ENCODE measurements at regions not wholly inside any gene's neighbourhood (a gene's known extent, or its start where the extent isn't known, plus 50 kb on each side); places are given as distances from the start of the nearest gene placed in this dataset.

DNA sequence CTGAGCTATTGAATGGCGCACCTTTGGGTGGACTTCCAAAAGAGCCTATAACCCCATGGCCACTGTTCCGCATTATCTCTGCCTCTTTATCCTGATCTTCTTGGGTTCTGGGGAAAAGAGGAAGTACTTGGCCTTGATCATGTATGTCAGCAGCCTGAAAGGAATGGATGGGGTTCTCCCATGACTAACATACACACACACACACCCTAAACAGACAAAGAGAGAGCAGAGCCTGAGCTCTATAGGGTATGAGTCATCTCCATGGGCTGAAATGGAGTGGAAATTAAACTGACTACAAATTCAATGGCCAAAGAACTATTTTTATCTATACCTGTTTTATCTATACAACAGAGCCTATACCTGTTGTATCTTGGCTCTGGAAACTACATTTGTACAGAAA lies 141.5 kb upstream of the MTMR8 start:
- no peaks in the 10 kb centered on the region for H3K27me3 Mint-ChIP-seq (ENCODE audit: low read depth)

More for the DNA sequence above, 141.5 kb upstream of the MTMR8 start:
- DNase-seq (ENCODE audit: low spot score), result no peak
- Mint-ChIP-seq H3K9me3 (ENCODE audit: low read depth) (peaks cover 7% of the 10 kb centered on the region), H3K27ac (ENCODE audit: unreplicated experiment) (no peak overlapping the region), H3K4me3 (ENCODE audit: unreplicated experiment) (no peak overlapping the region), H3K36me3 (ENCODE audit: low read depth) (no peaks in the 10 kb centered on the region), H3K4me1 (ENCODE audit: low read depth) (no peaks in the 10 kb centered on the region)
- TF ChIP-seq, protein P1, sequence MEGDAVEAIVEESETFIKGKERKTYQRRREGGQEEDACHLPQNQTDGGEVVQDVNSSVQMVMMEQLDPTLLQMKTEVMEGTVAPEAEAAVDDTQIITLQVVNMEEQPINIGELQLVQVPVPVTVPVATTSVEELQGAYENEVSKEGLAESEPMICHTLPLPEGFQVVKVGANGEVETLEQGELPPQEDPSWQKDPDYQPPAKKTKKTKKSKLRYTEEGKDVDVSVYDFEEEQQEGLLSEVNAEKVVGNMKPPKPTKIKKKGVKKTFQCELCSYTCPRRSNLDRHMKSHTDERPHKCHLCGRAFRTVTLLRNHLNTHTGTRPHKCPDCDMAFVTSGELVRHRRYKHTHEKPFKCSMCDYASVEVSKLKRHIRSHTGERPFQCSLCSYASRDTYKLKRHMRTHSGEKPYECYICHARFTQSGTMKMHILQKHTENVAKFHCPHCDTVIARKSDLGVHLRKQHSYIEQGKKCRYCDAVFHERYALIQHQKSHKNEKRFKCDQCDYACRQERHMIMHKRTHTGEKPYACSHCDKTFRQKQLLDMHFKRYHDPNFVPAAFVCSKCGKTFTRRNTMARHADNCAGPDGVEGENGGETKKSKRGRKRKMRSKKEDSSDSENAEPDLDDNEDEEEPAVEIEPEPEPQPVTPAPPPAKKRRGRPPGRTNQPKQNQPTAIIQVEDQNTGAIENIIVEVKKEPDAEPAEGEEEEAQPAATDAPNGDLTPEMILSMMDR (IDR thresholded peaks at IDR 0.05), result no peak
